Loucy (cell line): ENCODE measurements at regions not wholly inside any gene's neighbourhood (a gene's known extent, or its start where the extent isn't known, plus 50 kb on each side); places are given as distances from the start of the nearest gene placed in this dataset.

ENCODE experiments used
- H2AFZ ChIP-seq: fragments of 200-600 bp; sonication (generic); 2 replicates; pipeline ENCODE4 v1.6.0; 2016; ENCODE audit warnings: antibody characterized with exemption, mild to moderate bottlenecking, low read length, moderate library complexity
- H3F3A ChIP-seq: fragments of 200-600 bp; 2 replicates; pipeline ENCODE4 v1.6.0; 2016; ENCODE audit warnings: antibody characterized with exemption, low read depth, mild to moderate bottlenecking
- H3K27me3 ChIP-seq: fragments of 200-600 bp; sonication (generic); 2 replicates; pipeline ENCODE4 v1.6.1; 2014; ENCODE audit warnings: low read length, mild to moderate bottlenecking; ENCODE audit not compliant: insufficient read depth, poor library complexity, severe bottlenecking
- H3K36me3 ChIP-seq: fragments of 200-600 bp; sonication (generic); 2 replicates; pipeline ENCODE4 v1.6.1; 2016; ENCODE audit warnings: low read length; ENCODE audit not compliant: insufficient read depth
- H3K4me1 ChIP-seq: fragments of 200-600 bp; sonication (generic); 2 replicates; pipeline ENCODE4 v1.5.1; 2014; ENCODE audit warnings: low read length, mild to moderate bottlenecking; ENCODE audit not compliant: insufficient read depth, poor library complexity, severe bottlenecking
- H3K4me2 ChIP-seq: fragments of 200-600 bp; sonication (generic); 2 replicates; pipeline ENCODE4 v1.6.0; 2014; ENCODE audit warnings: antibody characterized with exemption, low read length, low read depth, mild to moderate bottlenecking; ENCODE audit not compliant: poor library complexity, severe bottlenecking
- H3K4me3 ChIP-seq: fragments of 200-600 bp; sonication (generic); 2 replicates; pipeline ENCODE4 v1.5.1; 2014; ENCODE audit warnings: low read length, mild to moderate bottlenecking, mixed read lengths; ENCODE audit not compliant: poor library complexity, severe bottlenecking
- H3K79me2 ChIP-seq: fragments of 200-600 bp; sonication (generic); 2 replicates; pipeline ENCODE4 v1.6.1; 2014; ENCODE audit warnings: low read length; ENCODE audit not compliant: insufficient read depth
- H3K9ac ChIP-seq: fragments of 200-600 bp; sonication (generic); 2 replicates; pipeline ENCODE4 v1.6.0; 2014; ENCODE audit warnings: mild to moderate bottlenecking, low read depth, low read length, moderate library complexity; ENCODE audit not compliant: poor library complexity, severe bottlenecking
- H3K9me2 ChIP-seq: fragments of 200-600 bp; sonication (generic); replicated peaks from 2 replicates; pipeline ENCODE4 v1.6.1; 2016; ENCODE audit warnings: low read depth, low read length, mixed read lengths
- H3K9me3 ChIP-seq: fragments of 200-600 bp; sonication (generic); 2 replicates; pipeline ENCODE4 v1.6.1; 2014; ENCODE audit warnings: mild to moderate bottlenecking, antibody characterized with exemption, low read length, low read depth; ENCODE audit not compliant: insufficient read depth
- H4K20me1 ChIP-seq: fragments of 200-600 bp; sonication (generic); 2 replicates; pipeline ENCODE4 v1.6.0; 2014; ENCODE audit warnings: antibody characterized with exemption, low read length, mild to moderate bottlenecking; ENCODE audit not compliant: insufficient read depth, poor library complexity, severe bottlenecking
- EZH2phosphoT487 ChIP-seq: fragments of 200-600 bp; IDR thresholded peaks from 2 replicates; pipeline ENCODE4 v1.6.1; 2018; ENCODE audit warnings: antibody characterized with exemption, mild to moderate bottlenecking, moderate library complexity, borderline replicate concordance
- TF ChIP-seq, protein P1 (sequence below): fragments of 200-600 bp; sonication (generic); conservative IDR thresholded peaks from 2 replicates; pipeline ENCODE4 v1.5.1; 2014; ENCODE audit warnings: mild to moderate bottlenecking, antibody characterized with exemption, low read length

DNA sequence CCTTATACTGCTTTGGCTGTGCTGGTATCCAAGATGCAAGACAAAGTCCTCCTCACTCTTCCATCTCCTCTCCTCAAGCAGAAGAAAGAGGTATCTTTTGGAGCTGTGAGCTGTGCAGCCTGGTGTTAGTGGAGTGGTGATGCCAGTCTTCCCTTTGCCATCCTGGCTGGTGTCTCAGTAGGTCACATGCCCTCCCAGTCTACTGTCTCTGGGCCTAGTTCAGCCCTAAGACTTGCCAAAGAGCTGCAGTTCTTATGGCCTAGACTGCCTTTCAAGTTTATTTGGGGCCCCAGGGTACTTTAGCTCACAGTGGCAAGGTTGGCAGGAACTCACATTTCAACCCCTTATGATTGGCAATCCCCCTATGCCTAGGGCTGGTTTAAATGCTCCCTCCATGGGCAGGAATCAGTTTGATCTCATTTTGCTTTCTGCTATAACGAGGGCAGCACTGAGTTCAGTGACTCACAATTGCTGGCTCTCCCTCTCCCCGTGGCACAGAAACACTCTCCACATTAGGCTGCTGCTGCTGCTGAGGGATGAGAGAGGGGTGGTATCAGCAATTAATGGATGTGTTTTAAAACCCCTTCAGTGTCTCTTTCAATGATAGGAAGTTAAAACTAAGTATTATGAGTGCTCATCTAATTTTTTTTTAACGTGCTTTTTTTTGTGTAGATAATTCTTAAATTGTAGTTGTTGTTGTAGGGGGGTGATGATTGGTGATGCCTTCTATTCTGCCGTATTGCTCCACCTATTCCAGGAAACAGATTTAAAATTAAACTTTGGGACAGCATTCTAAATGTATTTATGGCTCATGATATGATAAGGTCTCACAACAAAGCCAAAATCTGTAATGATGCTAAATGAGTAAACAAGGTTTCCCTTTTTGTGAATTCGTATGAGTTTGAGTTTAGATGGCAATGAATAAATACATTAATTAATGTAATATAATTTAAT is 1295.0 kb downstream of the JRKL start:
- TF ChIP-seq, protein P1, sequence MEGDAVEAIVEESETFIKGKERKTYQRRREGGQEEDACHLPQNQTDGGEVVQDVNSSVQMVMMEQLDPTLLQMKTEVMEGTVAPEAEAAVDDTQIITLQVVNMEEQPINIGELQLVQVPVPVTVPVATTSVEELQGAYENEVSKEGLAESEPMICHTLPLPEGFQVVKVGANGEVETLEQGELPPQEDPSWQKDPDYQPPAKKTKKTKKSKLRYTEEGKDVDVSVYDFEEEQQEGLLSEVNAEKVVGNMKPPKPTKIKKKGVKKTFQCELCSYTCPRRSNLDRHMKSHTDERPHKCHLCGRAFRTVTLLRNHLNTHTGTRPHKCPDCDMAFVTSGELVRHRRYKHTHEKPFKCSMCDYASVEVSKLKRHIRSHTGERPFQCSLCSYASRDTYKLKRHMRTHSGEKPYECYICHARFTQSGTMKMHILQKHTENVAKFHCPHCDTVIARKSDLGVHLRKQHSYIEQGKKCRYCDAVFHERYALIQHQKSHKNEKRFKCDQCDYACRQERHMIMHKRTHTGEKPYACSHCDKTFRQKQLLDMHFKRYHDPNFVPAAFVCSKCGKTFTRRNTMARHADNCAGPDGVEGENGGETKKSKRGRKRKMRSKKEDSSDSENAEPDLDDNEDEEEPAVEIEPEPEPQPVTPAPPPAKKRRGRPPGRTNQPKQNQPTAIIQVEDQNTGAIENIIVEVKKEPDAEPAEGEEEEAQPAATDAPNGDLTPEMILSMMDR: no peak
- TF ChIP-seq EZH2phosphoT487: no peak

DNA sequence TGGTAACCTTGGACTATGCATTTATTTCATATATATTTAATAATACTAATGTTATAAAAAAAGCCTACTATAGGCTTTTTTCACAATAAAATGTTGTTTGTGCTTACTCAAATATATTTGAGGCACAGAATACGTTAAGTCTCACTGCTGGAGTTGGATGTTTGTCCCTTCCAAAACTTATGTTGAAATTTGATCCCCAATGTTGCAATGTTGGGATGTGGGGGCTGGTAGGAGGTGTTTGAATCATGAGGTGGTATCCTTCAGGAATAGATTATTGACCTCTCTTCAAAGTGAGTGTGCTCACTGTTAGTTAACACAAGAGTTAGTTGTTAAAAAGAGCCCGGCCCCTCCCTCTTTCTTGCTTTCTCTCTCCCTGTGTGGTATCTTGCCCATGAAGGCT is 1295.9 kb downstream of the JRKL start:
- Histone ChIP-seq H3K4me3 (no peak overlapping the region), H3K4me1 (no peaks in the 10 kb centered on the region), H3K79me2 (no peaks in the 10 kb centered on the region), H3F3A (no peaks in the 10 kb centered on the region), H4K20me1 (no peaks in the 10 kb centered on the region), H3K9me3 (no peaks in the 10 kb centered on the region), H3K9ac (no peak overlapping the region), H3K36me3 (no peaks in the 10 kb centered on the region), H3K4me2 (no peak overlapping the region), H3K27me3 (no peaks in the 10 kb centered on the region), H3K9me2 (no peaks in the 10 kb centered on the region), H2AFZ (no peak overlapping the region)
- TF ChIP-seq, protein P1: no peak

More for the DNA sequence above, 1295.0 kb downstream of the JRKL start:
- no peak overlapping the region for H3K9ac ChIP-seq
- no peaks in the 10 kb centered on the region for H3F3A ChIP-seq
- no peaks in the 10 kb centered on the region for H3K4me1 ChIP-seq
- no peak overlapping the region for H3K4me3 ChIP-seq
- H2AFZ ChIP-seq: no peak overlapping the region
- no peaks in the 10 kb centered on the region for H3K9me3 ChIP-seq
- no peaks in the 10 kb centered on the region for H3K36me3 ChIP-seq
- H4K20me1 ChIP-seq: no peaks in the 10 kb centered on the region
- no peaks in the 10 kb centered on the region for H3K9me2 ChIP-seq
- no peak overlapping the region for H3K4me2 ChIP-seq
- H3K79me2 ChIP-seq: no peaks in the 10 kb centered on the region
- H3K27me3 ChIP-seq: no peaks in the 10 kb centered on the region

DNA sequence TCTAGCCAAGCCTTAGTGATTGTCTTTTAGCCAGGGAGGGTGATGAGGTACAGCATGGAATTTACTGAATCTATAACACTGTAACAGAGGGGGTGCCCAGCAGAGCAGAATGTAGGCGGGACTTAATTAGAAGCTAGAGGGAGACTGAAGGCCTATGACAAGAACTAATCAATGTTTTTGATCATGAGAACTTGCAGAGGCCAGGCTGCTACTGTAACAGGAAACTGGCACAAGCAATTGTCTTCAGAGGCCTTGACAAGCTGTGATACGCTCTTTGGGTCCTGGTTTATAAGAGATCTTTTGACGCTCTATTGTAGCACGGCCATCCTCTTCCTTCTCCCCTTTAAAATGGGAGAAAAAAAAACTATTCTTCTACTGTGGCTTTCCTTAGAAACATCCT is 1297.3 kb downstream of the JRKL start:
- H4K20me1 ChIP-seq: no peaks in the 10 kb centered on the region
- no peaks in the 10 kb centered on the region for H3K9me3 ChIP-seq
- H2AFZ ChIP-seq: no peak overlapping the region
- H3F3A ChIP-seq: no peaks in the 10 kb centered on the region
- no peaks in the 10 kb centered on the region for H3K9me2 ChIP-seq
- H3K4me3 ChIP-seq: no peak overlapping the region
- TF ChIP-seq, protein P1: no peak
- TF ChIP-seq EZH2phosphoT487: no peak
- no peaks in the 10 kb centered on the region for H3K79me2 ChIP-seq
- H3K4me1 ChIP-seq: no peaks in the 10 kb centered on the region
- H3K27me3 ChIP-seq: no peaks in the 10 kb centered on the region
- no peak overlapping the region for H3K4me2 ChIP-seq
- H3K9ac ChIP-seq: no peak overlapping the region
- H3K36me3 ChIP-seq: no peaks in the 10 kb centered on the region
